ENCODE measurements at regions not wholly inside any gene's neighbourhood (a gene's known extent, or its start where the extent isn't known, plus 50 kb on each side); places are given as distances from the start of the nearest gene placed in this dataset.

DNA sequence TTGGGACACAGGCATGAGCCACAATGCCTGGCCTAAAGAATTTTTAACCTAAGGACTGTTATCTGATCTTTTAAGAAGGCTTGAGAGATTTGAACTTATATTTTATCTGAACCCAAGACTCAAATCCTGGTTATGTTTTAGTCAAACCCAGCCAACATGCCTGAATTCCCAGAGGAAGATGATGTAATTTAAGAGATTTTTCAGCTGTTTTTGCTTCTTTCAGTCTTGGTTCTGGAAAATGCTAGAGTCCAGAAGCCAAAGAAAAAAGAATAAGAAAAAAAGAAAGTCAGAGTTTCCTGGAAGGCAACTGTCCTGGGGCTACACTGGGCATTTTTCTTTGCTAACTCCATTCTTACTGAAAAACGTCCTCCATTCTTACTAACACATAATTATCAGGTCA, 85.8 kb downstream of the SNX18 start:
- DNase-seq (ENCODE audit: low spot score): no peak
- TF ChIP-seq, protein P1, sequence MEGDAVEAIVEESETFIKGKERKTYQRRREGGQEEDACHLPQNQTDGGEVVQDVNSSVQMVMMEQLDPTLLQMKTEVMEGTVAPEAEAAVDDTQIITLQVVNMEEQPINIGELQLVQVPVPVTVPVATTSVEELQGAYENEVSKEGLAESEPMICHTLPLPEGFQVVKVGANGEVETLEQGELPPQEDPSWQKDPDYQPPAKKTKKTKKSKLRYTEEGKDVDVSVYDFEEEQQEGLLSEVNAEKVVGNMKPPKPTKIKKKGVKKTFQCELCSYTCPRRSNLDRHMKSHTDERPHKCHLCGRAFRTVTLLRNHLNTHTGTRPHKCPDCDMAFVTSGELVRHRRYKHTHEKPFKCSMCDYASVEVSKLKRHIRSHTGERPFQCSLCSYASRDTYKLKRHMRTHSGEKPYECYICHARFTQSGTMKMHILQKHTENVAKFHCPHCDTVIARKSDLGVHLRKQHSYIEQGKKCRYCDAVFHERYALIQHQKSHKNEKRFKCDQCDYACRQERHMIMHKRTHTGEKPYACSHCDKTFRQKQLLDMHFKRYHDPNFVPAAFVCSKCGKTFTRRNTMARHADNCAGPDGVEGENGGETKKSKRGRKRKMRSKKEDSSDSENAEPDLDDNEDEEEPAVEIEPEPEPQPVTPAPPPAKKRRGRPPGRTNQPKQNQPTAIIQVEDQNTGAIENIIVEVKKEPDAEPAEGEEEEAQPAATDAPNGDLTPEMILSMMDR (IDR thresholded peaks at IDR 0.05; ENCODE audit: extremely low read depth, missing control alignments): no peak

DNA sequence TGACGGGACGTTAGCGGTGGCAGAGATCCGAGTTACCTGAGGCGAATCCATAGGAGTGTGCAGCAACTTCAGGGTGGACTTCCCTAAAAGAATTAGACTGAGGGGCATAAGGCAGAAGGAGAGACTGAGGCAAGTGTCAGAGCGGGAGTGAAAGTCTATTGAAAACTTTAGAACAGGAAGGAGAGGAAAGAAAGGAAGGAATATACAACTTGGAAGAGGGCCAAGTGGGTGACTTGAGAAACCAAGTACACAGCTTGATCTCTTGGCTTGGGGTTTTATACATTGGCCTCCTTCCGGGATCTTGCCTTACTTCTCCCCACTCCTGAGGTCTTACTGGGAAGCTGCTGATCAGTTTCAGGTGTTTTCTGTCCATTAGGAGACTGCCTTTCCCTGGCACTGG, 84.9 kb downstream of the SNX18 start:
- DNase-seq (ENCODE audit: low spot score): no peak
- TF ChIP-seq, protein P1 (IDR thresholded peaks at IDR 0.05; ENCODE audit: extremely low read depth, missing control alignments): no peak

DNA sequence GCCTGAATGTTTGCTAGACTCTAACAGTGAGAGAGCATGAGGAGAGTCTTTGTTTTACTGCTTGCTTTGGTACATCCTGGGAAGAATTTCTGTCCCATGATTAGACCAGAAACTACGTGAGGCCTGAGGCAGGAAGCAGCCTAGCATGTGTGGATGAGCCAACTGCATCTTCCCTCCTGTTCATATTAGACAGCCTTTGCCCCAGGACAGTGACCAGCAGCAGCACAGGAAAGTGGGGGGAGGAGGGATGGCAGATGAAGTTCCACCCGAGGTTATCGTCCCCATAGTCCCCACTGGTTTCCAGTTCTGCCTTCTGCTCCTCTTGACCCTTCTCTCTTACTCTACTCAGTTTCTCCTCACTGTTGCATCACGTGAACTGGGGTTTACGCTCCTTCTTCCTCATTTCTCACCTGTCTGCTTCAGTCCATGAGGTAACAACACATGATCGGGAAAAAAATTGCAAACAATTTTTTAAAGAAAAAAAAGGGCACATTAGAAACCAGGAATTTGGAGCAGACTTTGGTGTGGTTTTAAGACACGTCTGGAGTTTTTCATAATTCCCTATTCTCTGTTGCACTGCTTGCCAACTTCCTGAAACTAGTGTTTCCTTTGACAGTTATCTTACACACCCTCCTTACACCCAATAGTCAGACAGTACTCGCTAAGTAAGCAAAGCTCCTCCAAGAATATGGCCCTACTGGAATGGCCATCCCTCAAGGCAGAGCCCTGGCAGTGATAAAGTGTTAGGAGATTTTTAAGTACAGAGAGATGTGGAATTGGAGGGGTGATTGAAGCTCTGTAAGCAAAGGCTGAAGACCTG, 84.1 kb downstream of the SNX18 start:
- no peak for DNase-seq (ENCODE audit: low spot score)
- TF ChIP-seq, protein P1 (IDR thresholded peaks at IDR 0.05; ENCODE audit: extremely low read depth, missing control alignments): no peak
